Endodermal cell (in vitro differentiated cells): ENCODE measurements at regions not wholly inside any gene's neighbourhood (a gene's known extent, or its start where the extent isn't known, plus 50 kb on each side); places are given as distances from the start of the nearest gene placed in this dataset.
"Not testable (repeated sequence)": the region's sequence is repeated elsewhere in the genome, so short reads cannot be mapped to it uniquely, and the experiment has no call there.

ENCODE experiments used
- DNase-seq: peaks from one replicate; pipeline ENCODE4 v3.0.0-alpha.2; 2017
- H3K27ac ChIP-seq: 2 replicates; pipeline ENCODE4 v1.5.1; 2013; ENCODE audit warnings: mild to moderate bottlenecking, low read depth, low read length, moderate library complexity
- H3K27me3 ChIP-seq: 2 replicates; pipeline ENCODE4 v1.6.1; 2013; ENCODE audit warnings: mild to moderate bottlenecking, low read length, moderate library complexity; ENCODE audit not compliant: insufficient read depth, control insufficient read depth, poor library complexity, severe bottlenecking
- H3K36me3 ChIP-seq: 2 replicates; pipeline ENCODE4 v1.7.0; 2013; ENCODE audit warnings: mild to moderate bottlenecking, low read length, moderate library complexity; ENCODE audit not compliant: control insufficient read depth, insufficient read depth
- H3K4me1 ChIP-seq: one replicate; pipeline ENCODE4 v1.7.0; 2013; ENCODE audit warnings: low read length; ENCODE audit not compliant: control insufficient read depth, insufficient read depth
- H3K4me3 ChIP-seq: 2 replicates; pipeline ENCODE4 v1.5.1; 2013; ENCODE audit warnings: mild to moderate bottlenecking, low read length, moderate library complexity
- H3K9ac ChIP-seq: 2 replicates; pipeline ENCODE4 v1.6.1; 2013; ENCODE audit warnings: mild to moderate bottlenecking, low read length, moderate library complexity; ENCODE audit not compliant: poor library complexity, severe bottlenecking; ENCODE audit errors: extremely low read depth
- H3K9me3 ChIP-seq: 2 replicates; pipeline ENCODE4 v1.6.1; 2013; ENCODE audit warnings: mild to moderate bottlenecking, low read length, moderate library complexity; ENCODE audit not compliant: control insufficient read depth
- H3K27ac Mint-ChIP-seq: 2 replicates; pipeline ENCODE4 v1.8.0; 2020; ENCODE audit warnings: mixed read lengths
- H3K27me3 Mint-ChIP-seq: 2 replicates; pipeline ENCODE4 v1.8.0; 2021; ENCODE audit warnings: mild to moderate bottlenecking, mixed read lengths; ENCODE audit not compliant: insufficient read depth
- H3K36me3 Mint-ChIP-seq: 2 replicates; pipeline ENCODE4 v1.8.0; 2020; ENCODE audit warnings: low read depth, mixed read lengths
- H3K4me1 Mint-ChIP-seq: 2 replicates; pipeline ENCODE4 v1.8.0; 2020; ENCODE audit warnings: mixed read lengths
- H3K4me3 Mint-ChIP-seq: 2 replicates; pipeline ENCODE4 v1.8.0; 2020; ENCODE audit warnings: mild to moderate bottlenecking, moderate library complexity, mixed read lengths
- H3K9me3 Mint-ChIP-seq: 2 replicates; pipeline ENCODE4 v1.8.0; 2020; ENCODE audit warnings: mild to moderate bottlenecking, mixed read lengths
- CTCF ChIP-seq: fragments of 200-600 bp; sonication (generic); conservative IDR thresholded peaks from 2 replicates; pipeline ENCODE4 v1.5.0; 2021; ENCODE audit warnings: antibody characterized with exemption, mild to moderate bottlenecking
- WGBS, 2 experiments: methylation state at CpG; one replicate each; pipeline versions ENCODE4 v1.1.5 to v1.1.7; 2013; ENCODE audit warnings: missing lambda C conversion rate in 2 of 2, mixed read lengths in 1 of 2; ENCODE audit not compliant: insufficient coverage in 1 of 2, insufficient read length in 1 of 2; 5-methylcytosine and 5-hydroxymethylcytosine counted together

GRCh38 chr2:195552581-195552980 is 104.4 kb upstream of the SLC39A10 start:
- H3K4me1 Mint-ChIP-seq, result no peaks in the 10 kb centered on the region
- no peak for TF ChIP-seq CTCF
- peaks cover 7% of the 10 kb centered on the region for H3K27me3 Mint-ChIP-seq
- 73 to 90% methylated on average over 1 of the region's 1 CpG for WGBS, 2 experiments
- Histone ChIP-seq H3K9me3 (peaks cover 16% of the 10 kb centered on the region), H3K4me1 (no peaks in the 10 kb centered on the region), H3K27ac (no peak overlapping the region), H3K27me3 (no peaks in the 10 kb centered on the region), H3K9ac (no peak overlapping the region), H3K4me3 (no peak overlapping the region), H3K36me3 (no peaks in the 10 kb centered on the region)
- H3K4me3 Mint-ChIP-seq, result no peak overlapping the region
- no peak overlapping the region for H3K27ac Mint-ChIP-seq
- peaks cover 10% of the 10 kb centered on the region for H3K9me3 Mint-ChIP-seq
- DNase-seq, result no peak
- H3K36me3 Mint-ChIP-seq, result peaks cover 3% of the 10 kb centered on the region

GRCh38 chr2:195548198-195548940 is 108.7 kb upstream of the SLC39A10 start:
- Mint-ChIP-seq H3K4me1 (peaks cover 5% of the 10 kb centered on the region), H3K27ac (no peak overlapping the region)
- TF ChIP-seq CTCF, result no peak

GRCh38 chr2:195547268-195547840 is 109.7 kb upstream of the SLC39A10 start:
- DNase-seq, H3K36me3 ChIP-seq, H3K4me3 Mint-ChIP-seq, H3K4me3 ChIP-seq, H3K27me3 ChIP-seq, H3K27me3 Mint-ChIP-seq, H3K9ac ChIP-seq, H3K27ac Mint-ChIP-seq, H3K4me1 ChIP-seq, H3K4me1 Mint-ChIP-seq, H3K27ac ChIP-seq, H3K36me3 Mint-ChIP-seq: not testable (repeated sequence)
- peaks cover 22% of the 10 kb centered on the region for H3K9me3 Mint-ChIP-seq
- peaks cover 30% of the 10 kb centered on the region for H3K9me3 ChIP-seq
- 92 to 94% methylated on average over 16 to 47 of the region's 47 CpGs for WGBS, 2 experiments

More at GRCh38 chr2:195548198-195548940, 108.7 kb upstream of the SLC39A10 start:
- Mint-ChIP-seq H3K27me3 (peaks cover 7% of the 10 kb centered on the region), H3K9me3 (peaks cover 22% of the 10 kb centered on the region), H3K36me3 (peaks cover 3% of the 10 kb centered on the region), H3K4me3 (no peak overlapping the region)
- no peaks in the 10 kb centered on the region for H3K4me1 ChIP-seq
- H3K27me3 ChIP-seq, result no peaks in the 10 kb centered on the region
- no peak overlapping the region for H3K4me3 ChIP-seq
- DNase-seq, result no peak
- H3K9ac ChIP-seq, result no peak overlapping the region
- H3K27ac ChIP-seq, result no peak overlapping the region
- WGBS, 2 experiments, result 91 to 100% methylated on average over 1 to 4 of the region's 4 CpGs
- H3K36me3 ChIP-seq, result no peaks in the 10 kb centered on the region
- H3K9me3 ChIP-seq, result peaks cover 30% of the 10 kb centered on the region
